ENCODE measurements at regions not wholly inside any gene's neighbourhood (a gene's known extent, or its start where the extent isn't known, plus 50 kb on each side); places are given as distances from the start of the nearest gene placed in this dataset.

DNA sequence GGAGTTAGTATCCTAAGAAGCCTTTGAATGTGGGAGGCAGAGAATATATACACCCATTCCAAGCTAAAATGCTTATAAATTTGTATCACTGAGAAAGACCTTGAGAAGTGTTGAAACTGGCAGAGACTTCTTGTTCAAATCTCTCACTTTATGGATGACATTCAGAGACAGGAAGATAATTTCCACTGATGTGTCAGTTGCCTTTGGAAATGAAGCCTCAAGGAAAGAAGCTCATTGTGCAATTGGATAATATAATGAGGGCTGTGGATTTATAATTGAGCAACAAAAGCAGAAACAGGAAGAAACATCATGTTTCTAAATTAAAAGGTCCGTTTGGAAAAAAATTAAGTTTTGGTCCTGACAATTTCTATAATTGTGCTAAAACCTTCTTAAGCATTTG, 789.9 kb upstream of the IGFBP3 start:
- Histone ChIP-seq H4K20me1 (ENCODE audit: control insufficient read depth, insufficient read depth, low read length, poor library complexity, severe bottlenecking) (no peaks in the 10 kb centered on the region), H3K27ac (ENCODE audit: low read length in 2 of 2) (no peak overlapping the region), H3K36me3 (replicated peaks in 1 of 2; ENCODE audit: control extremely low read depth in 1 of 2, control insufficient read depth in 1 of 2, extremely low read depth in 1 of 2, insufficient read depth in 2 of 2, low read length in 1 of 2) (no peaks in the 10 kb centered on the region), H3K4me3 (ENCODE audit: control extremely low read depth in 1 of 5, extremely low read depth in 1 of 5, insufficient read depth in 1 of 5, low read depth in 2 of 5, low read length in 4 of 5) (no peak overlapping the region), H3K9ac (ENCODE audit: low read length) (no peak overlapping the region), H3K4me1 (ENCODE audit: control insufficient read depth in 2 of 2, insufficient read depth in 2 of 2, low read length in 2 of 2) (no peaks in the 10 kb centered on the region), H3K4me2 (replicated peaks; ENCODE audit: low read depth, low read length, poor library complexity, severe bottlenecking) (no peak overlapping the region), H3K79me2 (ENCODE audit: control insufficient read depth, insufficient read depth, low read length) (no peaks in the 10 kb centered on the region), H3K9me3 (ENCODE audit: control extremely low read depth in 1 of 3, control insufficient read depth in 2 of 3, insufficient read depth in 1 of 3, low read length in 2 of 3) (no peaks in the 10 kb centered on the region), H3K27me3 (replicated peaks in 1 of 4; ENCODE audit: control extremely low read depth in 1 of 4, control insufficient read depth in 3 of 4, insufficient read depth in 4 of 4, low read length in 3 of 4) (no peaks in the 10 kb centered on the region), H2AFZ (ENCODE audit: insufficient read depth, low read depth, low read length, poor library complexity, severe bottlenecking) (no peak overlapping the region)
- DNase-seq (no peak), ATAC-seq (ENCODE audit: low read depth) (no peak)
- WGBS (ENCODE audit: insufficient coverage), result no CpG with 5 or more reads among the region's 1 CpG
- Mint-ChIP-seq H3K4me3 (no peak overlapping the region), H3K4me1 (no peaks in the 10 kb centered on the region), H3K9me3 (ENCODE audit: insufficient read depth) (no peaks in the 10 kb centered on the region), H3K27ac (no peak overlapping the region), H3K27me3 (no peaks in the 10 kb centered on the region)
- intact Hi-C loops (cut with micrococcal nuclease), result no loop called here
- ChIA-PET CTCF (no interaction called here), POLR2A (no interaction called here)
- TF ChIP-seq, protein P1, sequence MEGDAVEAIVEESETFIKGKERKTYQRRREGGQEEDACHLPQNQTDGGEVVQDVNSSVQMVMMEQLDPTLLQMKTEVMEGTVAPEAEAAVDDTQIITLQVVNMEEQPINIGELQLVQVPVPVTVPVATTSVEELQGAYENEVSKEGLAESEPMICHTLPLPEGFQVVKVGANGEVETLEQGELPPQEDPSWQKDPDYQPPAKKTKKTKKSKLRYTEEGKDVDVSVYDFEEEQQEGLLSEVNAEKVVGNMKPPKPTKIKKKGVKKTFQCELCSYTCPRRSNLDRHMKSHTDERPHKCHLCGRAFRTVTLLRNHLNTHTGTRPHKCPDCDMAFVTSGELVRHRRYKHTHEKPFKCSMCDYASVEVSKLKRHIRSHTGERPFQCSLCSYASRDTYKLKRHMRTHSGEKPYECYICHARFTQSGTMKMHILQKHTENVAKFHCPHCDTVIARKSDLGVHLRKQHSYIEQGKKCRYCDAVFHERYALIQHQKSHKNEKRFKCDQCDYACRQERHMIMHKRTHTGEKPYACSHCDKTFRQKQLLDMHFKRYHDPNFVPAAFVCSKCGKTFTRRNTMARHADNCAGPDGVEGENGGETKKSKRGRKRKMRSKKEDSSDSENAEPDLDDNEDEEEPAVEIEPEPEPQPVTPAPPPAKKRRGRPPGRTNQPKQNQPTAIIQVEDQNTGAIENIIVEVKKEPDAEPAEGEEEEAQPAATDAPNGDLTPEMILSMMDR (IDR thresholded peaks at IDR 0.05), result no peak
- no peak for TF ChIP-seq EZH2 (IDR thresholded peaks at IDR 0.05; ENCODE audit: borderline replicate concordance, insufficient read depth, low read depth, low read length, poor library complexity, severe bottlenecking)

DNA sequence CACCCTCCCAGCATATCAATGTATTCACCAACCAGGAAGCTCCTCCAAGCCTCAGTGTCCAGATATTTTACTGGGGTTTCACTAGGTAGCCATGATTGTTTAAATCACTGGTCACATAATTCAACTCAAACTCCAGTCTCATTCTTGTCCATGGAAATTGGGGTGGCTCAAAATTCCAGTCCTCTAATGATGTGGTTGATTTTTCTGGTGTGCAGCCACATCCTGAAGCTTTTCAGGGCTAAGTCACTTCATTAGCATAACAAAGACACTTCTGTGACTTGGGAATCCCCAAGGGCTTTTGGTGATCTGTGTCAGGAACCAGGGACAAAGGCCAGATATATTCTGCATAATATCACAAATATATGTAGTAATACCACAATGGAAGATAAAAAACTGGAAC, 786.9 kb upstream of the IGFBP3 start:
- Histone ChIP-seq H4K20me1 (ENCODE audit: control insufficient read depth, insufficient read depth, low read length, poor library complexity, severe bottlenecking) (no peaks in the 10 kb centered on the region), H3K4me1 (ENCODE audit: control insufficient read depth in 2 of 2, insufficient read depth in 2 of 2, low read length in 2 of 2) (no peaks in the 10 kb centered on the region), H3K36me3 (replicated peaks in 1 of 2; ENCODE audit: control extremely low read depth in 1 of 2, control insufficient read depth in 1 of 2, extremely low read depth in 1 of 2, insufficient read depth in 2 of 2, low read length in 1 of 2) (no peaks in the 10 kb centered on the region), H3K27ac (ENCODE audit: low read length in 2 of 2) (no peak overlapping the region), H3K9ac (ENCODE audit: low read length) (no peak overlapping the region), H3K27me3 (replicated peaks in 1 of 4; ENCODE audit: control extremely low read depth in 1 of 4, control insufficient read depth in 3 of 4, insufficient read depth in 4 of 4, low read length in 3 of 4) (no peaks in the 10 kb centered on the region), H3K4me2 (replicated peaks; ENCODE audit: low read depth, low read length, poor library complexity, severe bottlenecking) (no peak overlapping the region), H2AFZ (ENCODE audit: insufficient read depth, low read depth, low read length, poor library complexity, severe bottlenecking) (no peak overlapping the region), H3K9me3 (ENCODE audit: control extremely low read depth in 1 of 3, control insufficient read depth in 2 of 3, insufficient read depth in 1 of 3, low read length in 2 of 3) (no peaks in the 10 kb centered on the region), H3K4me3 (ENCODE audit: control extremely low read depth in 1 of 5, extremely low read depth in 1 of 5, insufficient read depth in 1 of 5, low read depth in 2 of 5, low read length in 4 of 5) (no peak overlapping the region), H3K79me2 (ENCODE audit: control insufficient read depth, insufficient read depth, low read length) (no peaks in the 10 kb centered on the region)
- ChIA-PET CTCF (interaction anchor here (0.8 kb wide), 1 partner anchor 109 kb away, joined by 3 read pairs; no protein-coding TSS in a partner anchor), POLR2A (no interaction called here)
- DNase-seq (no peak), ATAC-seq (ENCODE audit: low read depth) (no peak)
- Mint-ChIP-seq H3K4me3 (no peak overlapping the region), H3K9me3 (ENCODE audit: insufficient read depth) (no peaks in the 10 kb centered on the region), H3K27ac (no peak overlapping the region), H3K4me1 (no peaks in the 10 kb centered on the region), H3K27me3 (no peaks in the 10 kb centered on the region)
- TF ChIP-seq, protein P1 (IDR thresholded peaks at IDR 0.05), result no peak
- no peak for TF ChIP-seq EZH2 (IDR thresholded peaks at IDR 0.05; ENCODE audit: borderline replicate concordance, insufficient read depth, low read depth, low read length, poor library complexity, severe bottlenecking)
- intact Hi-C loops (cut with micrococcal nuclease), result no loop called here
